ENCODE measurements at regions not wholly inside any gene's neighbourhood (a gene's known extent, or its start where the extent isn't known, plus 50 kb on each side); places are given as distances from the start of the nearest gene placed in this dataset.

DNA sequence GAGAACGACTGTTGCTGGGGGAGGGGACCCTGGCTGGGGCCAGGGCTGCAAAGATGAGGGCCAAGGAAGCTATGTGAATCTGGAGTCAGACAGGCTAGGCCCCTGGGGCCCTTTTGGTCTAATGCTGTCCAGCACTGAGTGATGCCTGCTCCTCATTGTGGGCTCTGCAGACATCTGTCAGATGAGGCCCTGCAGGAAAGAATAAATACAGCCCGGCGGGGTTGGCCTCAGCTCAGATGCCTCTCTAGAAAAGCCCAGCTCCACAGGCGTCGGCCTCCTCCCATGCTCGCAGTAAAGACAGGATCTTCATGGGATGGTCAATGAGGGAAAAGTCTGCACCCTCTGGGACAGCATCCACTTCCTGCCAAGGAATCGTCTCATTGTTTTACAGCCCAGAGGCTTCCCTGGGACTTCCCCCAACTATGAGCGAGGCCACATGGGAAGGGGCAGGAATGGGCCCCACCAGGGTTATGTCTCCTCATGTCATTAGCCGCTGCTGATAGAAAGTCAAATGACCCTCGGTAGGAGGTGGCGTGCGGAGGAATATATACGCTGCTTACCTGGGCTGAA is 125.8 kb upstream of the GLI2 start:
- TF ChIP-seq, protein P1, sequence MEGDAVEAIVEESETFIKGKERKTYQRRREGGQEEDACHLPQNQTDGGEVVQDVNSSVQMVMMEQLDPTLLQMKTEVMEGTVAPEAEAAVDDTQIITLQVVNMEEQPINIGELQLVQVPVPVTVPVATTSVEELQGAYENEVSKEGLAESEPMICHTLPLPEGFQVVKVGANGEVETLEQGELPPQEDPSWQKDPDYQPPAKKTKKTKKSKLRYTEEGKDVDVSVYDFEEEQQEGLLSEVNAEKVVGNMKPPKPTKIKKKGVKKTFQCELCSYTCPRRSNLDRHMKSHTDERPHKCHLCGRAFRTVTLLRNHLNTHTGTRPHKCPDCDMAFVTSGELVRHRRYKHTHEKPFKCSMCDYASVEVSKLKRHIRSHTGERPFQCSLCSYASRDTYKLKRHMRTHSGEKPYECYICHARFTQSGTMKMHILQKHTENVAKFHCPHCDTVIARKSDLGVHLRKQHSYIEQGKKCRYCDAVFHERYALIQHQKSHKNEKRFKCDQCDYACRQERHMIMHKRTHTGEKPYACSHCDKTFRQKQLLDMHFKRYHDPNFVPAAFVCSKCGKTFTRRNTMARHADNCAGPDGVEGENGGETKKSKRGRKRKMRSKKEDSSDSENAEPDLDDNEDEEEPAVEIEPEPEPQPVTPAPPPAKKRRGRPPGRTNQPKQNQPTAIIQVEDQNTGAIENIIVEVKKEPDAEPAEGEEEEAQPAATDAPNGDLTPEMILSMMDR (IDR thresholded peaks at IDR 0.05; ENCODE audit: control extremely low read depth in 1 of 3, insufficient read depth in 1 of 3, low read depth in 1 of 3, low read length in 3 of 3): no peak
- TF ChIP-seq TEAD4 (IDR thresholded peaks at IDR 0.05; ENCODE audit: low read depth, low read length): no peak
- TF ChIP-seq, protein P2, sequence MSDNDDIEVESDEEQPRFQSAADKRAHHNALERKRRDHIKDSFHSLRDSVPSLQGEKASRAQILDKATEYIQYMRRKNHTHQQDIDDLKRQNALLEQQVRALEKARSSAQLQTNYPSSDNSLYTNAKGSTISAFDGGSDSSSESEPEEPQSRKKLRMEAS (IDR thresholded peaks at IDR 0.05): peak; percentile 59
- TF ChIP-seq, protein P3, sequence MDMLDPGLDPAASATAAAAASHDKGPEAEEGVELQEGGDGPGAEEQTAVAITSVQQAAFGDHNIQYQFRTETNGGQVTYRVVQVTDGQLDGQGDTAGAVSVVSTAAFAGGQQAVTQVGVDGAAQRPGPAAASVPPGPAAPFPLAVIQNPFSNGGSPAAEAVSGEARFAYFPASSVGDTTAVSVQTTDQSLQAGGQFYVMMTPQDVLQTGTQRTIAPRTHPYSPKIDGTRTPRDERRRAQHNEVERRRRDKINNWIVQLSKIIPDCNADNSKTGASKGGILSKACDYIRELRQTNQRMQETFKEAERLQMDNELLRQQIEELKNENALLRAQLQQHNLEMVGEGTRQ (IDR thresholded peaks at IDR 0.05; ENCODE audit: low read length): no peak
- TF ChIP-seq SUZ12 (IDR thresholded peaks at IDR 0.05; ENCODE audit: low read length): no peak
- TF ChIP-seq KDM4A (IDR thresholded peaks at IDR 0.05; ENCODE audit: low read depth, low read length, severe bottlenecking): no peak
- no peak for TF ChIP-seq HDAC6 (IDR thresholded peaks at IDR 0.05; ENCODE audit: low read depth, low read length)
- TF ChIP-seq, protein P4, sequence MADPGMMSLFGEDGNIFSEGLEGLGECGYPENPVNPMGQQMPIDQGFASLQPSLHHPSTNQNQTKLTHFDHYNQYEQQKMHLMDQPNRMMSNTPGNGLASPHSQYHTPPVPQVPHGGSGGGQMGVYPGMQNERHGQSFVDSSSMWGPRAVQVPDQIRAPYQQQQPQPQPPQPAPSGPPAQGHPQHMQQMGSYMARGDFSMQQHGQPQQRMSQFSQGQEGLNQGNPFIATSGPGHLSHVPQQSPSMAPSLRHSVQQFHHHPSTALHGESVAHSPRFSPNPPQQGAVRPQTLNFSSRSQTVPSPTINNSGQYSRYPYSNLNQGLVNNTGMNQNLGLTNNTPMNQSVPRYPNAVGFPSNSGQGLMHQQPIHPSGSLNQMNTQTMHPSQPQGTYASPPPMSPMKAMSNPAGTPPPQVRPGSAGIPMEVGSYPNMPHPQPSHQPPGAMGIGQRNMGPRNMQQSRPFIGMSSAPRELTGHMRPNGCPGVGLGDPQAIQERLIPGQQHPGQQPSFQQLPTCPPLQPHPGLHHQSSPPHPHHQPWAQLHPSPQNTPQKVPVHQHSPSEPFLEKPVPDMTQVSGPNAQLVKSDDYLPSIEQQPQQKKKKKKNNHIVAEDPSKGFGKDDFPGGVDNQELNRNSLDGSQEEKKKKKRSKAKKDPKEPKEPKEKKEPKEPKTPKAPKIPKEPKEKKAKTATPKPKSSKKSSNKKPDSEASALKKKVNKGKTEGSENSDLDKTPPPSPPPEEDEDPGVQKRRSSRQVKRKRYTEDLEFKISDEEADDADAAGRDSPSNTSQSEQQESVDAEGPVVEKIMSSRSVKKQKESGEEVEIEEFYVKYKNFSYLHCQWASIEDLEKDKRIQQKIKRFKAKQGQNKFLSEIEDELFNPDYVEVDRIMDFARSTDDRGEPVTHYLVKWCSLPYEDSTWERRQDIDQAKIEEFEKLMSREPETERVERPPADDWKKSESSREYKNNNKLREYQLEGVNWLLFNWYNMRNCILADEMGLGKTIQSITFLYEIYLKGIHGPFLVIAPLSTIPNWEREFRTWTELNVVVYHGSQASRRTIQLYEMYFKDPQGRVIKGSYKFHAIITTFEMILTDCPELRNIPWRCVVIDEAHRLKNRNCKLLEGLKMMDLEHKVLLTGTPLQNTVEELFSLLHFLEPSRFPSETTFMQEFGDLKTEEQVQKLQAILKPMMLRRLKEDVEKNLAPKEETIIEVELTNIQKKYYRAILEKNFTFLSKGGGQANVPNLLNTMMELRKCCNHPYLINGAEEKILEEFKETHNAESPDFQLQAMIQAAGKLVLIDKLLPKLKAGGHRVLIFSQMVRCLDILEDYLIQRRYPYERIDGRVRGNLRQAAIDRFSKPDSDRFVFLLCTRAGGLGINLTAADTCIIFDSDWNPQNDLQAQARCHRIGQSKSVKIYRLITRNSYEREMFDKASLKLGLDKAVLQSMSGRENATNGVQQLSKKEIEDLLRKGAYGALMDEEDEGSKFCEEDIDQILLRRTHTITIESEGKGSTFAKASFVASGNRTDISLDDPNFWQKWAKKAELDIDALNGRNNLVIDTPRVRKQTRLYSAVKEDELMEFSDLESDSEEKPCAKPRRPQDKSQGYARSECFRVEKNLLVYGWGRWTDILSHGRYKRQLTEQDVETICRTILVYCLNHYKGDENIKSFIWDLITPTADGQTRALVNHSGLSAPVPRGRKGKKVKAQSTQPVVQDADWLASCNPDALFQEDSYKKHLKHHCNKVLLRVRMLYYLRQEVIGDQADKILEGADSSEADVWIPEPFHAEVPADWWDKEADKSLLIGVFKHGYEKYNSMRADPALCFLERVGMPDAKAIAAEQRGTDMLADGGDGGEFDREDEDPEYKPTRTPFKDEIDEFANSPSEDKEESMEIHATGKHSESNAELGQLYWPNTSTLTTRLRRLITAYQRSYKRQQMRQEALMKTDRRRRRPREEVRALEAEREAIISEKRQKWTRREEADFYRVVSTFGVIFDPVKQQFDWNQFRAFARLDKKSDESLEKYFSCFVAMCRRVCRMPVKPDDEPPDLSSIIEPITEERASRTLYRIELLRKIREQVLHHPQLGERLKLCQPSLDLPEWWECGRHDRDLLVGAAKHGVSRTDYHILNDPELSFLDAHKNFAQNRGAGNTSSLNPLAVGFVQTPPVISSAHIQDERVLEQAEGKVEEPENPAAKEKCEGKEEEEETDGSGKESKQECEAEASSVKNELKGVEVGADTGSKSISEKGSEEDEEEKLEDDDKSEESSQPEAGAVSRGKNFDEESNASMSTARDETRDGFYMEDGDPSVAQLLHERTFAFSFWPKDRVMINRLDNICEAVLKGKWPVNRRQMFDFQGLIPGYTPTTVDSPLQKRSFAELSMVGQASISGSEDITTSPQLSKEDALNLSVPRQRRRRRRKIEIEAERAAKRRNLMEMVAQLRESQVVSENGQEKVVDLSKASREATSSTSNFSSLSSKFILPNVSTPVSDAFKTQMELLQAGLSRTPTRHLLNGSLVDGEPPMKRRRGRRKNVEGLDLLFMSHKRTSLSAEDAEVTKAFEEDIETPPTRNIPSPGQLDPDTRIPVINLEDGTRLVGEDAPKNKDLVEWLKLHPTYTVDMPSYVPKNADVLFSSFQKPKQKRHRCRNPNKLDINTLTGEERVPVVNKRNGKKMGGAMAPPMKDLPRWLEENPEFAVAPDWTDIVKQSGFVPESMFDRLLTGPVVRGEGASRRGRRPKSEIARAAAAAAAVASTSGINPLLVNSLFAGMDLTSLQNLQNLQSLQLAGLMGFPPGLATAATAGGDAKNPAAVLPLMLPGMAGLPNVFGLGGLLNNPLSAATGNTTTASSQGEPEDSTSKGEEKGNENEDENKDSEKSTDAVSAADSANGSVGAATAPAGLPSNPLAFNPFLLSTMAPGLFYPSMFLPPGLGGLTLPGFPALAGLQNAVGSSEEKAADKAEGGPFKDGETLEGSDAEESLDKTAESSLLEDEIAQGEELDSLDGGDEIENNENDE (IDR thresholded peaks at IDR 0.05; ENCODE audit: insufficient replicate concordance, low read length): no peak
- TF ChIP-seq SIN3A (conservative IDR thresholded peaks at IDR 0.05 in 1 of 2, IDR thresholded peaks at IDR 0.05 in 1 of 2; ENCODE audit: low read depth in 1 of 2, low read length in 2 of 2): no peak
